ENCODE measurements at regions not wholly inside any gene's neighbourhood (a gene's known extent, or its start where the extent isn't known, plus 50 kb on each side); places are given as distances from the start of the nearest gene placed in this dataset.

DNA sequence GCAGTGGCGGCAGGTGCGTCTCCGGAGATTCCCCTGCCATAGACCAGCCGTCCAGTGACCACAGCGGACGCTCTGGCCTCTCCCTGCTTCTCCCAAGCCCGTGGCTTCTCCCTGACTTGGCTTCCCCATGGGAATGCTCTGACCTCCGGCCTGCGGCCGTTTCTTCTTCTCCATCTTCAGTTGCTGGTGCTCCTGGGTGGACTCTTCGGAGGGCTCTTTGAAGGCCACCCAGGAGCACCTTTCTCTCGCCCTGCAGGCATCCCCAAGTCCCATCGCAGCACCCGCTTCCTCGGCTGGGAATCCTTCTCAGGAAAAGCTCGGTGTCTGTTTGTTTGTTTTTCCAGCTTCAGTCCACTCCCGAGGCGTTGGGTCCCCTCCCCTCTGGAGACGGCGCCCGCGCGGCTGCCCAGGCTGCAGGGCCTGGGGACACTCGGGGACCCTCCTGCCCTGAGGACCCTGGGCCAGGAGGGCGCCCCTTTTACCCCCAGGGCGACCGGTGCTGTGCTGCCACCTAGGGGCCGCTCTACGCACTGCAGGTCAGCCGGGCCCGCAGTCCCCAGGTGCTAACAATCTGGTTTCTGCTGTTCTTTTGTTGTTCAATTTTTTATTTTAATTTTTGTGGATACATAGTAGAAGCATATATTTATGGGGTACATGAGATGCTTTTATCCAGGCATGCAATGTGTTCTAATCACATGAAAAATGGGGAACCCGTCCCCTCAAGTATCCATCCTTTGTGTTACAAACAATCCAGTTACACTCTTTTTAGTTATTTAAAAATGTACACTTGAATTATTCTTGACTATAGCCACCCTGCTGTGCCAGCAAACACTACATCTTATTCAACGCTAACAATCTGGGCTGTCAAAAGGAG, 197.9 kb upstream of the ADAMTS16 start:
- DNase-seq (ENCODE audit: low spot score), result peak; percentile 78

DNA sequence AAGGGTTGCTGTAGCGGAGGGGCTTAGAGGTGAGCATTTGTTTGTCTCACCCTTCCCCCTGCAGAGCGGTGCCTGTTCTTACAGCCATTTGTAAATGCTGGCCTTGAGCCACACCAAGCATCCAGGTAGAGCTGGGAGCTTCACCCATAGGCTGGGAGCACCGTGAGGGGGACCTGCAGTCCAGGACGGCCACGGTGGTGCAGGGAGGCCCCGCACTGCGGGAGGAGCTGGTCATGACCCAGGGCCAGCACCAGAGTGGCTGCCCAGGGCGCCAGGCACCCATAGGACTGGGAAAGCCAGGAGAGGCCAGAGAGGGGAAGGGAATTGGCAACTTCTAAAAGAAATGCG, 197.3 kb upstream of the ADAMTS16 start:
- DNase-seq (ENCODE audit: low spot score), result no peak

DNA sequence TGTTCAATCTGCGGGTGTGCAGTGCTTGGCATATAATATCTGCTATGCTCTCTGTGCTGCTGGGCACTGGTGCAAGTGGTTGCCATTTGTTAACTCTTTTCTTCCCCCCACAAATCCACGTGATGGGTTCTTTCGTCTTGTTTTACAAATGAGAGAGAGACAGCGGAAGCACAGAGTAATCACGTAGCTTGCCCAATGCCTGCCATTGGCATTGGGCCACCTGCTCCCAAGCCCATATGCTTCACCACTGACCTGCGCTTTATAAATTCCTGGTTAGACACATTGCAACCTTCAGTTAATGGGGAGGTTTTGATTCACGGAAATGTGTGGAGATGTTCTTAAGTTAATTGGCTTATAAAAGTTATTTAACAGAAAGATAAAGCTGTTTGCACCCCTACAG, 194.8 kb upstream of the ADAMTS16 start:
- no peak for DNase-seq (ENCODE audit: low spot score)

DNA sequence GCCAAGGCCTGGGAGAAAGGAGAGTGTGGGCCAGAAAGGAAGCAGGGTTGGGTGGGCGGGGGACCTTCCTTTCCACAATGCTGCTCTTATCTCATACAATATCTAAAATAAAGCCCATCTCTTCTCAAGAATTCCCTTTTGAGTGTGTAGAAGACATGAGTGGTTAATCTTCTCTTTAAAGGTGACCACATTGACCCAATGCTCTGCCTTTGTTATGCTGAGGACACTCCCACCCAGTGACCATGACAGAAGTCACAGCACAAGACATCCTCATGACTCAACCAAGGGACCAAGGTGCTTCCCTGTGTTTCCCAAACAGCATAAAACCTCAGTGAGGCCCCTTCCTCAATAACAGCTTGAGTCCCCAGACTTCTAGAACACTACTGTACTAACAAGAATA, 193.0 kb upstream of the ADAMTS16 start:
- DNase-seq (ENCODE audit: low spot score), result no peak

- no peak for DNase-seq (ENCODE audit: low spot score)
These were observed 192.1 kb upstream of the ADAMTS16 start for GRCh38 chr5:4947893-4948536.

GRCh38 chr5:4949108-4949507, 191.0 kb upstream of the ADAMTS16 start:
- DNase-seq (ENCODE audit: low spot score), result no peak

- DNase-seq (ENCODE audit: low spot score), result no peak
These were observed 186.6 kb upstream of the ADAMTS16 start for GRCh38 chr5:4953576-4953975.

DNA sequence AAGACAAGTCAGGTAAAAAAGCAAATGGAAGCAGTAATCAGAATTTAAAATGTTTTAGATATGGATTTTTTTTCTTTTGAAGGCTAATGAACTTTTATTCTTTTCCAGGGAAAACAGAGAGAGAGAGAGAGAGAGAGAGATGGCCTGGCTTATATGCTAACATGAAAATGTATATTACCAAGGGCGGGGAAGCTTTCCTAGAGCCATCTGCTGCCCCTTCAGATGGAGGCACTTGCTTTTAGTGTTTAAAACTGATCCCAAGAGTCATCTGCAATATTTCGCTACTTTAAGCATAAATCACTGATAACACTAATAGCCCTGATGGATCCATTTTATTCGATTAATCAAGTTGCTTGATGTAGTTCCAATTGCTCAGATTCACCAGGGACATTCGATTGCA, 186.1 kb upstream of the ADAMTS16 start:
- DNase-seq (ENCODE audit: low spot score), result no peak

GRCh38 chr5:4963265-4963664, 176.9 kb upstream of the ADAMTS16 start:
- DNase-seq (ENCODE audit: low spot score), result no peak

GRCh38 chr5:4969351-4969750, 170.8 kb upstream of the ADAMTS16 start:
- DNase-seq (ENCODE audit: low spot score), result no peak

DNA sequence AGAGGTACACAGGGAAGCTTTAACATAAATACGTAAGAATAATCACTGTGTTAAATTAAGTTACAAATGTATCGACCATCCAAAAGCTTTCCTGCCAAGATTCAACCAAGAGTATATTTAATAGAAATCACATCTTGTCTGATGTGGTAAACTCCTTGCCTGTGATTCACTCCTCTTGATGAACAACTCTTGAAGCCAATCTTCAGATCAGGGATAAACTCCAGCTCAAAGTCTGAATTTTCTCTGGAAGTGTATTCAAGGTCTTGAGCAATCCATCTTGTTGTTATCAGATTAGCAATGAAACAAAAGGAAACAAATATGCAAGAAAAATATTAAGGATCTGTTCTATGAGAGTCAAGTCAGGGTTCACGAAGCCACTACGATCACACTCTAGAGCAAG, 170.0 kb upstream of the ADAMTS16 start:
- no peak for DNase-seq (ENCODE audit: low spot score)

DNA sequence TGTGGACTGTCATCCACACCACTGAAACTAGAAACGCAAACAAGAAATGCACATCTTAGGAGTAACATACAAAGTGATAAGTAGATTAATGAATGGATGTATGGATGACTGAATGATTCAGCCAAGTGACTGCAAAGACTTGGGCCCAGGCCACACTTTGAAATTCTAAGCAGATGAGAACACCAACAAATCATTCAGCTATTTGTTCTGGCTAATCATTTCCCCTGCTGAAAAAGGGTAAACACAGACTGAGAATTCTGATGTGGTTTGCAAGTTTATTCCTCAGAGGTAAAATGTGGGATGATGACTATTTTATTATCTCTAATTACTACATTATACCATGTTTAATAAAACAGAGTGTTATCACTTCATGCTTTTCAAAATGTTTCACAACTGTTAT, 163.2 kb upstream of the ADAMTS16 start:
- no peak for DNase-seq (ENCODE audit: low spot score)

- no peak for DNase-seq (ENCODE audit: low spot score)
These were observed 162.6 kb upstream of the ADAMTS16 start for GRCh38 chr5:4977416-4978110.

DNA sequence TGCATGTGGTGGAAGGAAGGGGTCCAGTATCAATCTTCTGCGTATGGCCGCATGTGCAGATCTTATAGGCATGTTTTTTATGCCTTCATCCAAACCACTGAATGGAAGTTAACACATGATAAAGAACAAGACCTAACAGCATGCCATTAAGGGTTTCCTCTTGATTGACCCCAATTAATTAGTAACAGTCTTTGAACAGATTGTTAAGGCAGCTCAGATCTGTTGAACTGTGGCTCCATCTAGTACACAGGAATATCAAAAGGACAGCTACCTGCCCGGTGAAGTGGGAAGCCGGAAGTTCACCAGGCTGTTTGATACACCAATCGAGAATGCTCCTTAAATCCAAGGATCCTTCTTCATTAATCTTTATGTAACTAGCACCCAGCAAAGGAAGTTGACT, 159.9 kb upstream of the ADAMTS16 start:
- DNase-seq (ENCODE audit: low spot score), result no peak

GRCh38 chr5:4981608-4982007, 158.5 kb upstream of the ADAMTS16 start:
- DNase-seq (ENCODE audit: low spot score), result no peak

DNA sequence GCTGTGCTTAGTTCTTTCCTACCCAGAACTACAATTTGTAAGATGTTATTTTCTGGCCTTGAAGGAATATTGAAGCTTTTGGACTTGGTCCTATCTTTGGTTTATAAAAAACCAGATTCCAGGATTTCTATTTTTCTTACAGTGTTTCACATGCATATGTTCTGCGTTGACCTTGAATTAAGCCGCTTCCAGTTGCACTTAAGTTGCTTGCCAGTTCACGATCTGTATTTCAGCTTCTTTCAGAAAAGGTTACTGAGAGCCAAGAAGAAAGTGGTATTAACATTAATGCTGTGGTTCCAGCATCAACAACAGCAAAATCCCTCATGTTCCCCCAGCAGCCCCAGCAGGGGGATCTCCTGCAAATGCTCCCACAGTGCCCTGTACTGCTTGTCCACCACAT, 156.4 kb upstream of the ADAMTS16 start:
- DNase-seq (ENCODE audit: low spot score), result no peak

- DNase-seq (ENCODE audit: low spot score), result no peak
These were observed 155.7 kb upstream of the ADAMTS16 start for GRCh38 chr5:4984461-4984860.

DNA sequence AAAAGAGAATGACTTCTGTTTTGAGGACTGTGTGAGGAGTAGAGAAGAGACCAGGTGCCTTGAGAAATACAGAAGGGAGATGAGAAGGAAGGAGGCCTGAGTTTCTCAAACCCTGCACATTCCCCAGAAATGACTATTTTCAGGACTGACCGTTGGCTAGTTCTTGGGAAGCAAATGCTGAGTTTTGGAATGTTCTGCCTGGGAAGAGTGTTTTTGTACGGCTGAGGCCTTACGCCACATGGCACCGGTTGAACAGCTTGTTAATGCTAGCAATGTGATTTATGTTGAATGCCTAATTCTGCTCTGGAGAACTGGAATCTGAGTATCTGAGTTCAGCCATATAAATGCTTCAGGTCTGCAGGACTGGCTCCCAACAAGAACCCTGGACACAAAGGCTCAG, 152.7 kb upstream of the ADAMTS16 start:
- no peak for DNase-seq (ENCODE audit: low spot score)

DNA sequence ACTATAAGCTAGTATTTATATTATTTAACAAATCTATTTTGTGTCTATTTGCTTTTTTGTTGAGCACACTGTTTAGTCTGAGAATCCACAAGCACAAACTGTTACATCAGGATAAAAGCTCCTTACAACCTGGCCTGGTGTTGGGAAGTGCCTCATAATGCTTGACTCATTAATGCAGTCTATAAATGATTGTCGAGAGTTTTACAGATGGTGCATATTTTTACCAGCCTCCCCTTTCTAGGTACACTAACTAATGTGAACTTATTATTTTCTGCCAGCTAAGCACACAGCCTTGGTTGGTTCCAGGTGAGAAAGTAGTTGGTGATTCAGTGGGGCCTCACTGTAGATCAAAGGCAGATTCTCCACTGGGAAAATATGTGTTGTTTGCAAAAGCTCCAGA, 151.0 kb upstream of the ADAMTS16 start:
- DNase-seq (ENCODE audit: low spot score), result no peak

GRCh38 chr5:4990017-4990416, 150.1 kb upstream of the ADAMTS16 start:
- DNase-seq (ENCODE audit: low spot score), result no peak

DNA sequence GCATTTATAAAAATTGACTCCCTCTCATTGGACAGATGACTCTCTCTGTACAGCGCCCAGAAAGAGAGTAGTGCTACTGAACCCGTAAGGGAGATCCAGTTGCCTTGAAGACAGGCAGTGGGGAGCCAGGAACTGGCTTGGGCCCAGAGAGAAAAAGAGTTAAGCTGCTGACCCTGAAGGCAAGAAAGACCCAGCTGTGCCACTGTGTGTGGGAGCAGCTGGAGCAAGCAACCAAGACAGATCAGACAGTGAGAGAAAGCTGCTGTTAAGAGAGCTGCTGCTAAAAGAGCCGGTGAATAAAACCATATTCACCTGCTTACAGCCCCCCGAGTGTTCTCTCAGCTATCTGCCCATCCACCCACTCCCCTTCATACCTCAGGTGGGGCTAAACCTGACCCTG, 149.7 kb upstream of the ADAMTS16 start:
- DNase-seq (ENCODE audit: low spot score), result no peak

DNA sequence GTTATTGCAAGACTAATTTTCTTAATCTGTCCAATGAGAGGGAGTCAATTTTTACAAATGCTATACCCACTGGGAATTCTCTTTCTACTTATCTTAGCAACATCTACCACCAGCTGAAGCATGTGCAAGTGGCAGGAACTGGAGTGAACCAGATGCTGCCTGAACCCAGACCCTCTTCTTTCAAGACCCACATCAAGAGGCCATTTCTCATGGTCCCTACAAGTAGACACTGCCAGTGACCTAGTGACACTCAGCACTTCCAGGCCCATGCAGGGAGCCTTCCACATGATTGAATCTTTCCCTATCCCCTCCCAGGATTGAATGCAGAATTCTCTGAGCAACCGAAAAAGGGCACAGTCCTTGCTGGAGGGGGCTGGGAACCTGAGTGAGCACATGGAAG, 148.2 kb upstream of the ADAMTS16 start:
- DNase-seq (ENCODE audit: low spot score), result no peak

DNA sequence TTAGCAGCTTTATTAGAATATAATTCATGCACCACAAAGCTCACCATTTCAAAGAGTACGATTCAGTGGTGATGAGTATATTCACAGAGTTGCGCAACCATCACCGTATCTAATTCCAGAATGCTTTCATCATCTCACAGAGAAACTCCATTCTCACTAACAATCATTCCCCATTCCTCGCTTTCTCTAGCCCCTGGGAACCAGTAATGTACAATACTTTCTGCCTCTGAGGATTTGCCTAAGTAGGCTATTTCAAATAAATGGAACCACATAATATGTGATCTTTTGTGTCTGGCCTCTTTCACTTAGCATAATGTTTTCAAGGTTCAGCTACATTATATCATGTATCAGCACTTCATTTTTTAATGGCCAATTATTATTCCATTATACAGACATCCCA, 145.1 kb upstream of the ADAMTS16 start:
- DNase-seq (ENCODE audit: low spot score), result no peak

All from D341Med (cell line).